ENCODE measurements at regions not wholly inside any gene's neighbourhood (a gene's known extent, or its start where the extent isn't known, plus 50 kb on each side); places are given as distances from the start of the nearest gene placed in this dataset.

GRCh38 chr9:115286411-115286810 is 168.5 kb upstream of the TNC start:
- TF ChIP-seq EZH2 (optimal IDR thresholded peaks at IDR 0.05; ENCODE audit: low read depth, low read length) (no peak), EZH2phosphoT487 (IDR thresholded peaks at IDR 0.05; ENCODE audit: low read length) (no peak)
- TF ChIP-seq, protein P1, sequence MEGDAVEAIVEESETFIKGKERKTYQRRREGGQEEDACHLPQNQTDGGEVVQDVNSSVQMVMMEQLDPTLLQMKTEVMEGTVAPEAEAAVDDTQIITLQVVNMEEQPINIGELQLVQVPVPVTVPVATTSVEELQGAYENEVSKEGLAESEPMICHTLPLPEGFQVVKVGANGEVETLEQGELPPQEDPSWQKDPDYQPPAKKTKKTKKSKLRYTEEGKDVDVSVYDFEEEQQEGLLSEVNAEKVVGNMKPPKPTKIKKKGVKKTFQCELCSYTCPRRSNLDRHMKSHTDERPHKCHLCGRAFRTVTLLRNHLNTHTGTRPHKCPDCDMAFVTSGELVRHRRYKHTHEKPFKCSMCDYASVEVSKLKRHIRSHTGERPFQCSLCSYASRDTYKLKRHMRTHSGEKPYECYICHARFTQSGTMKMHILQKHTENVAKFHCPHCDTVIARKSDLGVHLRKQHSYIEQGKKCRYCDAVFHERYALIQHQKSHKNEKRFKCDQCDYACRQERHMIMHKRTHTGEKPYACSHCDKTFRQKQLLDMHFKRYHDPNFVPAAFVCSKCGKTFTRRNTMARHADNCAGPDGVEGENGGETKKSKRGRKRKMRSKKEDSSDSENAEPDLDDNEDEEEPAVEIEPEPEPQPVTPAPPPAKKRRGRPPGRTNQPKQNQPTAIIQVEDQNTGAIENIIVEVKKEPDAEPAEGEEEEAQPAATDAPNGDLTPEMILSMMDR (IDR thresholded peaks at IDR 0.05; ENCODE audit: low read length): no peak
